DND-41 (cell line): ENCODE measurements at regions not wholly inside any gene's neighbourhood (a gene's known extent, or its start where the extent isn't known, plus 50 kb on each side); places are given as distances from the start of the nearest gene placed in this dataset.

ENCODE experiments used
- ATAC-seq: fragments of 200-7000 bp; cut with Tn5 transposase; 3 replicates; pipeline ENCODE4 v1.9.1; 2021; ENCODE audit warnings: low read depth; ENCODE audit not compliant: insufficient read depth
- DNase-seq: peaks from one replicate; pipeline ENCODE4 v3.0.0-alpha.2; 2020
- H2AFZ ChIP-seq: 2 replicates; pipeline ENCODE4 v1.6.0; 2012; ENCODE audit warnings: low read depth, low read length
- H3K27ac ChIP-seq: 2 replicates; pipeline ENCODE4 v1.5.1; 2012; ENCODE audit warnings: low read length, inconsistent platforms
- H3K27me3 ChIP-seq: fragments of 200-600 bp; sonication (generic); 2 replicates; pipeline ENCODE4 v1.6.0; 2012; ENCODE audit warnings: low read length, mild to moderate bottlenecking, inconsistent platforms; ENCODE audit not compliant: insufficient read depth, poor library complexity
- H3K36me3 ChIP-seq: 2 replicates; pipeline ENCODE4 v1.5.1; 2012; ENCODE audit warnings: low read length, inconsistent platforms; ENCODE audit not compliant: insufficient read depth
- H3K4me1 ChIP-seq: 2 replicates; pipeline ENCODE4 v1.5.1; 2012; ENCODE audit warnings: mild to moderate bottlenecking, low read length; ENCODE audit not compliant: insufficient read depth
- H3K4me2 ChIP-seq: 2 replicates; pipeline ENCODE4 v1.6.0; 2012; ENCODE audit warnings: mild to moderate bottlenecking, moderate library complexity, low read length, inconsistent platforms; ENCODE audit not compliant: insufficient read depth
- H3K4me3 ChIP-seq, 2 experiments: fragments of 200-600 bp in 1 of 2; shearing (Covaris generic) in 1 of 2; 2 replicates each; pipeline ENCODE4 v1.5.1; 2012 to 2016; ENCODE audit warnings: inconsistent platforms in 2 of 2, low read length in 2 of 2, mild to moderate bottlenecking in 2 of 2, low read depth in 1 of 2, moderate library complexity in 1 of 2
- H3K79me2 ChIP-seq: 2 replicates; pipeline ENCODE4 v1.6.0; 2012; ENCODE audit warnings: low read length, inconsistent platforms; ENCODE audit not compliant: insufficient read depth
- H3K9ac ChIP-seq: 2 replicates; pipeline ENCODE4 v1.6.0; 2012; ENCODE audit warnings: low read depth, mild to moderate bottlenecking, inconsistent platforms, low read length, moderate library complexity
- H3K9me3 ChIP-seq: 2 replicates; pipeline ENCODE4 v1.5.1; 2012; ENCODE audit warnings: low read length, moderate library complexity, mild to moderate bottlenecking, inconsistent platforms; ENCODE audit not compliant: insufficient read depth, severe bottlenecking
- H4K20me1 ChIP-seq: 2 replicates; pipeline ENCODE4 v1.6.0; 2012; ENCODE audit warnings: low read length; ENCODE audit not compliant: insufficient read depth
- CTCF ChIP-seq: IDR thresholded peaks from 2 replicates; pipeline ENCODE4 v1.5.1; 2012; ENCODE audit warnings: borderline replicate concordance, low read length, moderate library complexity, mild to moderate bottlenecking; ENCODE audit not compliant: poor library complexity, severe bottlenecking; ENCODE audit errors: extremely low read depth
- EZH2 ChIP-seq: IDR thresholded peaks from 3 replicates; pipeline ENCODE4 v1.6.1; 2012; ENCODE audit warnings: borderline replicate concordance, low read depth, mild to moderate bottlenecking, moderate library complexity, low read length, inconsistent platforms; ENCODE audit not compliant: severe bottlenecking

GRCh38 chr1:30513396-30514136, 209.8 kb downstream of the MATN1 start:
- no peak overlapping the region for H3K27ac ChIP-seq
- no peak overlapping the region for H3K4me2 ChIP-seq
- H3K27me3 ChIP-seq, result no peaks in the 10 kb centered on the region
- no peak overlapping the region for H3K9ac ChIP-seq
- ATAC-seq (no peak), DNase-seq (no peak)
- H3K4me3 ChIP-seq, result no peak overlapping the region
- TF ChIP-seq EZH2 (no peak), CTCF (no peak)
- no peaks in the 10 kb centered on the region; the same call in 1 of the 2 replicates for H4K20me1 ChIP-seq
- H3K36me3 ChIP-seq, result no peaks in the 10 kb centered on the region
- peaks cover 8% of the 10 kb centered on the region for H3K4me1 ChIP-seq
- H2AFZ ChIP-seq, result no peak overlapping the region
- H3K79me2 ChIP-seq, result no peaks in the 10 kb centered on the region
- H3K9me3 ChIP-seq, result no peaks in the 10 kb centered on the region

- H3K4me2 ChIP-seq, result no peak overlapping the region
- H2AFZ ChIP-seq, result no peak overlapping the region
- DNase-seq (no peak), ATAC-seq (no peak)
- H4K20me1 ChIP-seq, result no peaks in the 10 kb centered on the region
- H3K36me3 ChIP-seq, result no peaks in the 10 kb centered on the region
- peaks cover 8% of the 10 kb centered on the region for H3K4me1 ChIP-seq
- H3K79me2 ChIP-seq, result no peaks in the 10 kb centered on the region
- no peaks in the 10 kb centered on the region for H3K27me3 ChIP-seq
- no peak overlapping the region for H3K27ac ChIP-seq
- H3K9me3 ChIP-seq, result no peaks in the 10 kb centered on the region
- no peak for TF ChIP-seq CTCF
- no peak for TF ChIP-seq EZH2
- H3K4me3 ChIP-seq, result no peak overlapping the region
- H3K9ac ChIP-seq, result no peak overlapping the region
Measured at GRCh38 chr1:30512914-30513265, 210.5 kb downstream of the MATN1 start.

- no peak overlapping the region for H2AFZ ChIP-seq
- no peak overlapping the region for H3K4me3 ChIP-seq
- H3K27ac ChIP-seq, result no peak overlapping the region
- H3K79me2 ChIP-seq, result no peaks in the 10 kb centered on the region
- no peak for DNase-seq
- TF ChIP-seq EZH2, result no peak
- TF ChIP-seq CTCF, result no peak
- H3K4me1 ChIP-seq, result peaks cover 8% of the 10 kb centered on the region
- H3K9ac ChIP-seq, result no peak overlapping the region
- H3K36me3 ChIP-seq, result no peaks in the 10 kb centered on the region
- no peak overlapping the region for H3K4me2 ChIP-seq
- H3K27me3 ChIP-seq, result no peaks in the 10 kb centered on the region
- ATAC-seq, result no peak
- no peaks in the 10 kb centered on the region for H4K20me1 ChIP-seq
- no peaks in the 10 kb centered on the region for H3K9me3 ChIP-seq
Measured at GRCh38 chr1:30511991-30512913, 211.1 kb downstream of the MATN1 start.
